GM18907 (cell line): ENCODE measurements at regions not wholly inside any gene's neighbourhood (a gene's known extent, or its start where the extent isn't known, plus 50 kb on each side); places are given as distances from the start of the nearest gene placed in this dataset.

Experiments used
- ATAC-seq: cut with Tn5 transposase; IDR thresholded peaks from one replicate; pipeline ENCODE4 v1.9.1; 2021; ENCODE audit warnings: mild to moderate bottlenecking, moderate library complexity; ENCODE audit not compliant: unreplicated experiment

- ATAC-seq, result no peak
Observed at GRCh38 chr5:123753937-123754891, 242.2 kb downstream of the CSNK1G3 start.

- ATAC-seq, result no peak
Observed at GRCh38 chr5:123753180-123753936, 241.4 kb downstream of the CSNK1G3 start.

GRCh38 chr5:123752552-123753179, 240.7 kb downstream of the CSNK1G3 start:
- no peak for ATAC-seq

GRCh38 chr5:123751670-123752069, 239.7 kb downstream of the CSNK1G3 start:
- no peak for ATAC-seq

- no peak for ATAC-seq
Observed at GRCh38 chr5:123748239-123748638, 236.3 kb downstream of the CSNK1G3 start.

- ATAC-seq, result no peak
Observed at GRCh38 chr5:123746683-123747360, 234.8 kb downstream of the CSNK1G3 start.

- no peak for ATAC-seq
Observed at GRCh38 chr5:123743990-123744583, 232.1 kb downstream of the CSNK1G3 start.

- ATAC-seq, result no peak
Observed at GRCh38 chr5:123735384-123735783, 223.4 kb downstream of the CSNK1G3 start.

- no peak for ATAC-seq
Observed at GRCh38 chr5:123732257-123732656, 220.3 kb downstream of the CSNK1G3 start.

- no peak for ATAC-seq
Observed at GRCh38 chr5:123722451-123722850, 210.5 kb downstream of the CSNK1G3 start.

GRCh38 chr5:123721675-123722276, 209.8 kb downstream of the CSNK1G3 start:
- ATAC-seq, result no peak

- no peak for ATAC-seq
Observed at GRCh38 chr5:123720955-123721354, 209.0 kb downstream of the CSNK1G3 start.

GRCh38 chr5:123720339-123720738, 208.4 kb downstream of the CSNK1G3 start:
- no peak for ATAC-seq

- ATAC-seq, result no peak
Observed at GRCh38 chr5:123719004-123719403, 207.0 kb downstream of the CSNK1G3 start.

- ATAC-seq, result no peak
Observed at GRCh38 chr5:123718238-123718637, 206.3 kb downstream of the CSNK1G3 start.

- no peak for ATAC-seq
Observed at GRCh38 chr5:123717139-123717538, 205.2 kb downstream of the CSNK1G3 start.

GRCh38 chr5:123710031-123710430, 198.1 kb downstream of the CSNK1G3 start:
- no peak for ATAC-seq

GRCh38 chr5:123709422-123709821, 197.4 kb downstream of the CSNK1G3 start:
- no peak for ATAC-seq

GRCh38 chr5:123708074-123708806, 196.3 kb downstream of the CSNK1G3 start:
- no peak for ATAC-seq
